Neuronal stem cell (in vitro differentiated cells): ENCODE measurements at regions not wholly inside any gene's neighbourhood (a gene's known extent, or its start where the extent isn't known, plus 50 kb on each side); places are given as distances from the start of the nearest gene placed in this dataset.
A peak's percentile ranks its signal among the peaks of the same experiment; 100 is the strongest.

Source experiments
- DNase-seq: peaks from one replicate; pipeline ENCODE4 v3.0.0-alpha.2; 2013; ENCODE audit warnings: low spot score
- H2AFZ ChIP-seq: one replicate; pipeline ENCODE4 v1.6.1; 2013; ENCODE audit warnings: mild to moderate bottlenecking, low read length, inconsistent platforms
- H2AK5ac ChIP-seq: 2 replicates; pipeline ENCODE4 v1.6.1; 2013; ENCODE audit warnings: low read depth, mild to moderate bottlenecking, inconsistent platforms, low read length, moderate library complexity, mixed read lengths
- H2BK120ac ChIP-seq: 2 replicates; pipeline ENCODE4 v1.6.1; 2013; ENCODE audit warnings: low read depth, mild to moderate bottlenecking, inconsistent platforms, low read length, moderate library complexity, mixed read lengths
- H2BK12ac ChIP-seq: one replicate; pipeline ENCODE4 v1.6.1; 2013; ENCODE audit warnings: low read length, inconsistent platforms
- H2BK15ac ChIP-seq: 2 replicates; pipeline ENCODE4 v1.6.1; 2013; ENCODE audit warnings: mild to moderate bottlenecking, low read length, inconsistent platforms, mixed read lengths
- H2BK5ac ChIP-seq: one replicate; pipeline ENCODE4 v1.6.1; 2013; ENCODE audit warnings: inconsistent platforms, mild to moderate bottlenecking, low read length, moderate library complexity
- H3K14ac ChIP-seq: one replicate; pipeline ENCODE4 v1.6.1; 2013; ENCODE audit warnings: low read length, inconsistent platforms
- H3K18ac ChIP-seq: 2 replicates; pipeline ENCODE4 v1.6.1; 2013; ENCODE audit warnings: low read length, inconsistent platforms
- H3K23ac ChIP-seq: 2 replicates; pipeline ENCODE4 v1.6.1; 2013; ENCODE audit warnings: low read depth, mild to moderate bottlenecking, mixed read lengths, low read length, inconsistent platforms; ENCODE audit not compliant: poor library complexity
- H3K27ac ChIP-seq: replicated peaks from 3 replicates; pipeline ENCODE4 v1.5.1; 2013; ENCODE audit warnings: low read length, inconsistent platforms
- H3K27me3 ChIP-seq, 3 experiments: 2 replicates each; pipeline ENCODE4 v1.6.1; 2013; ENCODE audit warnings: low read length in 3 of 3, mild to moderate bottlenecking in 2 of 3, inconsistent platforms in 1 of 3, low read depth in 1 of 3, mixed read lengths in 1 of 3, moderate library complexity in 1 of 3; ENCODE audit not compliant: control insufficient read depth in 3 of 3, insufficient read depth in 3 of 3
- H3K36me3 ChIP-seq, 2 donors: replicated peaks in 1 of 2; 2 replicates each; pipeline ENCODE4 v1.6.1; 2013; ENCODE audit warnings: low read length in 2 of 2; ENCODE audit not compliant: control insufficient read depth in 2 of 2, insufficient read depth in 2 of 2
- H3K4ac ChIP-seq: 2 replicates; pipeline ENCODE4 v1.6.1; 2013; ENCODE audit warnings: inconsistent platforms, mild to moderate bottlenecking, low read length, moderate library complexity
- H3K4me1 ChIP-seq, 2 donors: 1 replicate in 1 of 2; 2 replicates in 1 of 2; pipeline ENCODE4 v1.6.1; 2013; ENCODE audit warnings: low read length in 2 of 2, low read depth in 1 of 2; ENCODE audit not compliant: control insufficient read depth in 2 of 2, insufficient read depth in 1 of 2
- H3K4me2 ChIP-seq: one replicate; pipeline ENCODE4 v1.6.1; 2013; ENCODE audit warnings: mild to moderate bottlenecking, low read length, inconsistent platforms; ENCODE audit not compliant: insufficient read depth, poor library complexity, severe bottlenecking
- H3K4me3 ChIP-seq, 2 donors: 2 replicates each; pipeline ENCODE4 v1.5.1; 2013; ENCODE audit warnings: low read length in 2 of 2, mild to moderate bottlenecking in 2 of 2, inconsistent platforms in 1 of 2, moderate library complexity in 1 of 2
- H3K79me1 ChIP-seq: one replicate; pipeline ENCODE4 v1.6.1; 2013; ENCODE audit warnings: low read depth, mild to moderate bottlenecking, inconsistent platforms, low read length, moderate library complexity
- H3K9ac ChIP-seq: one replicate; pipeline ENCODE4 v1.6.1; 2013; ENCODE audit warnings: mild to moderate bottlenecking, low read depth, low read length, inconsistent platforms; ENCODE audit not compliant: poor library complexity
- H3K9me3 ChIP-seq, 2 donors: replicated peaks in 1 of 2; 2 replicates each; pipeline versions ENCODE3 to v1.6.1; 2013; ENCODE audit warnings: low read length in 2 of 2, mild to moderate bottlenecking in 2 of 2, inconsistent platforms in 1 of 2, low read depth in 1 of 2, mixed read lengths in 1 of 2, moderate library complexity in 1 of 2; ENCODE audit not compliant: control insufficient read depth in 2 of 2, insufficient read depth in 1 of 2
- H4K8ac ChIP-seq: one replicate; pipeline ENCODE4 v1.6.1; 2013; ENCODE audit warnings: low read depth, mild to moderate bottlenecking, inconsistent platforms, low read length, moderate library complexity
- H4K91ac ChIP-seq: one replicate; pipeline ENCODE4 v1.6.1; 2013; ENCODE audit warnings: low read length, low read depth, mild to moderate bottlenecking, inconsistent platforms; ENCODE audit not compliant: poor library complexity
- WGBS, 2 donors: extraction: QIAGEN DNeasy Blood & Tissue Kit; methylation state at CpG; one replicate each; pipeline ENCODE4 v1.1.7; 2013; ENCODE audit warnings: missing lambda C conversion rate in 2 of 2, mixed read lengths in 1 of 2; ENCODE audit not compliant: insufficient read length in 2 of 2, insufficient replicate concordance in 1 of 2; ENCODE audit errors: extremely low coverage in 2 of 2; 5-methylcytosine and 5-hydroxymethylcytosine counted together

- no peak overlapping the region for H4K8ac ChIP-seq
- H3K9ac ChIP-seq: no peak overlapping the region
Measured at GRCh38 chr5:145685417-145685816, 149.7 kb downstream of the PRELID2 start.

GRCh38 chr5:145683431-145683830 lies 151.7 kb downstream of the PRELID2 start:
- WGBS, 2 donors: no CpG with 5 or more reads among the region's 2 CpGs
- no peak overlapping the region for H3K27ac ChIP-seq

More at GRCh38 chr5:145685417-145685816, 149.7 kb downstream of the PRELID2 start:
- Histone ChIP-seq H3K27me3 (no peaks in the 10 kb centered on the region), H2AK5ac (no peak overlapping the region), H3K27ac (no peak overlapping the region), H3K4me3 (no peak overlapping the region), H3K79me1 (no peaks in the 10 kb centered on the region), H3K23ac (no peak overlapping the region), H3K4ac (no peak overlapping the region), H3K4me2 (no peak overlapping the region), H3K36me3 (no peaks in the 10 kb centered on the region), H3K4me1 (peaks cover 0 to 5% of the 10 kb centered on the region in 2 donors), H2AFZ (no peak overlapping the region), H3K18ac (no peak overlapping the region), H4K91ac (no peak overlapping the region), H3K9me3 (no peaks in the 10 kb centered on the region), H3K14ac (no peak overlapping the region), H2BK5ac (no peak overlapping the region), H2BK120ac (no peak overlapping the region), H2BK15ac (no peak overlapping the region), H2BK12ac (no peak overlapping the region)
- WGBS, 2 donors: no CpG with 5 or more reads among the region's 1 CpG
- DNase-seq: no peak

GRCh38 chr5:145682197-145682899 lies 152.8 kb downstream of the PRELID2 start:
- Histone ChIP-seq H3K4me3 (no peak overlapping the region), H4K8ac (no peak overlapping the region), H3K27ac (no peak overlapping the region), H2AFZ (no peak overlapping the region), H2BK15ac (no peak overlapping the region), H4K91ac (no peak overlapping the region), H2AK5ac (no peak overlapping the region), H3K23ac (no peak overlapping the region), H3K18ac (no peak overlapping the region), H2BK120ac (no peak overlapping the region), H3K4me2 (no peak overlapping the region), H3K4me1 (no peaks in the 10 kb centered on the region), H3K4ac (no peak overlapping the region), H2BK5ac (no peak overlapping the region), H3K9ac (no peak overlapping the region), H3K9me3 (no peaks in the 10 kb centered on the region), H3K79me1 (no peaks in the 10 kb centered on the region), H3K14ac (no peak overlapping the region), H3K36me3 (no peaks in the 10 kb centered on the region), H3K27me3 (no peaks in the 10 kb centered on the region), H2BK12ac (no peak overlapping the region)
- WGBS, 2 donors: no CpG with 5 or more reads among the region's 8 CpGs
- no peak for DNase-seq

More at GRCh38 chr5:145683431-145683830, 151.7 kb downstream of the PRELID2 start:
- Histone ChIP-seq H3K9me3 (no peaks in the 10 kb centered on the region), H3K4me2 (no peak overlapping the region), H3K4ac (no peak overlapping the region), H3K27me3 (no peaks in the 10 kb centered on the region), H4K91ac (no peak overlapping the region), H2AK5ac (no peak overlapping the region), H3K79me1 (no peaks in the 10 kb centered on the region), H4K8ac (no peak overlapping the region), H3K23ac (no peak overlapping the region), H3K36me3 (no peaks in the 10 kb centered on the region), H3K4me1 (no peaks in the 10 kb centered on the region), H2AFZ (no peak overlapping the region), H3K9ac (no peak overlapping the region), H2BK15ac (no peak overlapping the region), H2BK120ac (no peak overlapping the region), H3K4me3 (no peak overlapping the region), H3K14ac (no peak overlapping the region), H2BK5ac (no peak overlapping the region), H2BK12ac (no peak overlapping the region), H3K18ac (no peak overlapping the region)
- DNase-seq: no peak

GRCh38 chr5:145681686-145682085 lies 153.5 kb downstream of the PRELID2 start:
- Histone ChIP-seq H3K9me3 (no peaks in the 10 kb centered on the region), H3K4me1 (no peaks in the 10 kb centered on the region), H3K23ac (no peak overlapping the region), H3K36me3 (no peaks in the 10 kb centered on the region), H3K4ac (no peak overlapping the region), H3K9ac (no peak overlapping the region), H3K14ac (no peak overlapping the region), H2BK5ac (no peak overlapping the region), H2AK5ac (no peak overlapping the region), H4K8ac (no peak overlapping the region), H2BK12ac (no peak overlapping the region), H2BK120ac (no peak overlapping the region), H2AFZ (no peak overlapping the region), H3K4me2 (no peak overlapping the region), H3K79me1 (no peaks in the 10 kb centered on the region), H3K27ac (no peak overlapping the region), H4K91ac (no peak overlapping the region), H2BK15ac (no peak overlapping the region), H3K4me3 (no peak overlapping the region), H3K18ac (no peak overlapping the region), H3K27me3 (no peaks in the 10 kb centered on the region)
- DNase-seq: peak; percentile 29
